ENCODE measurements at regions not wholly inside any gene's neighbourhood (a gene's known extent, or its start where the extent isn't known, plus 50 kb on each side); places are given as distances from the start of the nearest gene placed in this dataset.
A peak's percentile ranks its signal among the peaks of the same experiment; 100 is the strongest.

- H3K27me3 Mint-ChIP-seq, result no peaks in the 10 kb centered on the region
- ChIA-PET CTCF (no interaction called here), POLR2A (no interaction called here)
- H3K9me3 Mint-ChIP-seq, result no peaks in the 10 kb centered on the region
- peaks cover 27% of the 10 kb centered on the region for H3K4me1 Mint-ChIP-seq
- intact Hi-C loops (cut with micrococcal nuclease), result no loop called here
- H3K36me3 Mint-ChIP-seq (ENCODE audit: low read depth), result peaks cover 26% of the 10 kb centered on the region
- DNase-seq (no peak), ATAC-seq (ENCODE audit: low read depth) (no peak)
- peak overlapping the region; percentile 28 for H3K27ac Mint-ChIP-seq
- no peak overlapping the region for H3K4me3 Mint-ChIP-seq
- no peak for TF ChIP-seq CTCF (IDR thresholded peaks at IDR 0.05)
Measured at GRCh38 chr13:73820285-73820684, 313.9 kb downstream of the KLF12 start.

GRCh38 chr13:73819711-73820110 lies 314.5 kb downstream of the KLF12 start:
- Mint-ChIP-seq H3K4me1 (peaks cover 27% of the 10 kb centered on the region), H3K4me3 (no peak overlapping the region), H3K36me3 (ENCODE audit: low read depth) (peaks cover 23% of the 10 kb centered on the region), H3K27ac (no peak overlapping the region), H3K9me3 (no peaks in the 10 kb centered on the region), H3K27me3 (no peaks in the 10 kb centered on the region)
- ChIA-PET CTCF (no interaction called here), POLR2A (no interaction called here)
- intact Hi-C loops (cut with micrococcal nuclease), result no loop called here
- DNase-seq, result no peak
- no peak for ATAC-seq (ENCODE audit: low read depth)
- TF ChIP-seq CTCF (IDR thresholded peaks at IDR 0.05), result no peak

GRCh38 chr13:73816702-73817101 lies 317.5 kb downstream of the KLF12 start:
- DNase-seq, result no peak
- POLR2A ChIA-PET, result no interaction called here
- H3K4me1 Mint-ChIP-seq, result peaks cover 18% of the 10 kb centered on the region
- no peaks in the 10 kb centered on the region for H3K9me3 Mint-ChIP-seq
- H3K36me3 Mint-ChIP-seq (ENCODE audit: low read depth), result peaks cover 45% of the 10 kb centered on the region
- H3K27ac Mint-ChIP-seq, result no peak overlapping the region
- H3K4me3 Mint-ChIP-seq, result no peak overlapping the region
- CTCF ChIA-PET, result interaction anchor here (1.2 kb wide), 1 partner anchor 18 kb away, joined by 3 read pairs; no protein-coding TSS in a partner anchor
- no peaks in the 10 kb centered on the region for H3K27me3 Mint-ChIP-seq
- ATAC-seq (ENCODE audit: low read depth), result no peak
- intact Hi-C loops (cut with micrococcal nuclease), result no loop called here
- TF ChIP-seq CTCF (IDR thresholded peaks at IDR 0.05), result no peak

GRCh38 chr13:73815796-73816195 lies 318.4 kb downstream of the KLF12 start:
- TF ChIP-seq CTCF (IDR thresholded peaks at IDR 0.05), result no peak
- H3K27me3 Mint-ChIP-seq, result no peaks in the 10 kb centered on the region
- intact Hi-C loops (cut with micrococcal nuclease), result no loop called here
- ChIA-PET CTCF (no interaction called here), POLR2A (no interaction called here)
- H3K27ac Mint-ChIP-seq, result no peak overlapping the region
- peaks cover 49% of the 10 kb centered on the region for H3K36me3 Mint-ChIP-seq (ENCODE audit: low read depth)
- peaks cover 9% of the 10 kb centered on the region for H3K4me1 Mint-ChIP-seq
- ATAC-seq (ENCODE audit: low read depth) (no peak), DNase-seq (no peak)
- H3K4me3 Mint-ChIP-seq, result no peak overlapping the region
- no peaks in the 10 kb centered on the region for H3K9me3 Mint-ChIP-seq

GRCh38 chr13:73810647-73811046 lies 323.6 kb downstream of the KLF12 start:
- DNase-seq, result no peak

More at GRCh38 chr13:73810647-73811046, 323.6 kb downstream of the KLF12 start:
- TF ChIP-seq CTCF (IDR thresholded peaks at IDR 0.05), result no peak
- H3K27ac Mint-ChIP-seq, result no peak overlapping the region
- intact Hi-C loops (cut with micrococcal nuclease), result no loop called here
- H3K9me3 Mint-ChIP-seq, result no peaks in the 10 kb centered on the region
- no peak for ATAC-seq (ENCODE audit: low read depth)
- CTCF ChIA-PET, result no interaction called here
- no peaks in the 10 kb centered on the region for H3K4me1 Mint-ChIP-seq
- POLR2A ChIA-PET, result no interaction called here
- peaks cover 52% of the 10 kb centered on the region for H3K36me3 Mint-ChIP-seq (ENCODE audit: low read depth)
- no peak overlapping the region for H3K4me3 Mint-ChIP-seq
- H3K27me3 Mint-ChIP-seq, result no peaks in the 10 kb centered on the region

Measured in activated B cell treated with CpG ODN at 0.5 μM for 24 hours (primary cell).